ENCODE measurements at regions not wholly inside any gene's neighbourhood (a gene's known extent, or its start where the extent isn't known, plus 50 kb on each side); places are given as distances from the start of the nearest gene placed in this dataset.

- no peak for TF ChIP-seq POLR2AphosphoS5 (IDR thresholded peaks at IDR 0.05; ENCODE audit: insufficient read depth in 1 of 2, low read depth in 1 of 2)
- TF ChIP-seq POLR2A (IDR thresholded peaks at IDR 0.05) = no peak
- TF ChIP-seq, protein P1, sequence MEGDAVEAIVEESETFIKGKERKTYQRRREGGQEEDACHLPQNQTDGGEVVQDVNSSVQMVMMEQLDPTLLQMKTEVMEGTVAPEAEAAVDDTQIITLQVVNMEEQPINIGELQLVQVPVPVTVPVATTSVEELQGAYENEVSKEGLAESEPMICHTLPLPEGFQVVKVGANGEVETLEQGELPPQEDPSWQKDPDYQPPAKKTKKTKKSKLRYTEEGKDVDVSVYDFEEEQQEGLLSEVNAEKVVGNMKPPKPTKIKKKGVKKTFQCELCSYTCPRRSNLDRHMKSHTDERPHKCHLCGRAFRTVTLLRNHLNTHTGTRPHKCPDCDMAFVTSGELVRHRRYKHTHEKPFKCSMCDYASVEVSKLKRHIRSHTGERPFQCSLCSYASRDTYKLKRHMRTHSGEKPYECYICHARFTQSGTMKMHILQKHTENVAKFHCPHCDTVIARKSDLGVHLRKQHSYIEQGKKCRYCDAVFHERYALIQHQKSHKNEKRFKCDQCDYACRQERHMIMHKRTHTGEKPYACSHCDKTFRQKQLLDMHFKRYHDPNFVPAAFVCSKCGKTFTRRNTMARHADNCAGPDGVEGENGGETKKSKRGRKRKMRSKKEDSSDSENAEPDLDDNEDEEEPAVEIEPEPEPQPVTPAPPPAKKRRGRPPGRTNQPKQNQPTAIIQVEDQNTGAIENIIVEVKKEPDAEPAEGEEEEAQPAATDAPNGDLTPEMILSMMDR (IDR thresholded peaks at IDR 0.05) = no peak
- Histone ChIP-seq H3K4me1 (peaks cover 46% of the 10 kb centered on the region), H3K4me3 (no peak overlapping the region), H3K27ac (peak overlapping the region; percentile 60), H3K9me3 (no peaks in the 10 kb centered on the region), H3K36me3 (no peaks in the 10 kb centered on the region), H3K27me3 (no peaks in the 10 kb centered on the region)
- intact Hi-C loops (cut with DNase I) = no loop called here
- DNase-seq (ENCODE audit: extremely low spot score in 2 of 2) = no peak
Measured at GRCh38 chr7:36047091-36047658, 105.9 kb upstream of the EEPD1 start.

DNA sequence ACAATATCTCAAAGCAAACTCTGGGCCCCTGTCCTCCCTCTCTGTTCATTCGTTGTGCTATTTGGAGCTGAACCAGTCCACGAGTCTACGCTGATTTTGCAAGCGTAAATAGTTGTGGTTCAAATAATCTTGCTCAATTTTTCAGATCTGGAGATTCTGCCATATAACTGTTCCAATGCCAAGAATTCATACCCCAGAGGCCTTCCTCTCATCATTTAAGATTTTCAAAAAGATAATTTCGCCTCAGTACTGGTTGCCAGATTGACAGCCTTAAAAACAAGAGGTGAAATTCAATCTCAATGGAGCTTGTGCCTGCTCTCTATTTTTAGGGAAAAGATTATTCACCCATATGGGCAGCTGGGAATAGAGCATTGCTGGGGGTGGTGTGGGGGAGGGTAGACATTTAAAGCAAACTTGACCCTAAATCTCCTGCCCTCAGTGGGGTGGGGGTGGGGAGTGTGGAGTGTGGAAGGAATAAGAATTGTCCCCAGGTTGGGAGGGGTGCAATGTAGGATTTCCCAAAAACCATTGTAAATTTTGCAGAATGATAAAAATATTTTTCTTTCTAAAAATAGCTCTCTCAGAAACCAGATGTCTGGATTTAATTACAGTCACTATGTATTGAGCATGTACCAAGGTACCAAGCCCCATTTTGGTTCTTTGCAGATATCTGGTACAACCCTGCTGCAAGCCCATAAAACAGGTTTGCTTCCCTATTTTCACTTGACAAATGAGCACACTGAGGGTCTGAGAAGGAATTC lies 104.7 kb upstream of the EEPD1 start:
- peak overlapping the region; percentile 60 for H3K27ac ChIP-seq
- TF ChIP-seq POLR2A (IDR thresholded peaks at IDR 0.05) (no peak), POLR2AphosphoS5 (IDR thresholded peaks at IDR 0.05; ENCODE audit: insufficient read depth in 1 of 2, low read depth in 1 of 2) (peak in 1 of 2 donors; percentile 74)
- H3K36me3 ChIP-seq = no peaks in the 10 kb centered on the region
- intact Hi-C loops (cut with DNase I) = no loop called here
- no peak for DNase-seq (ENCODE audit: extremely low spot score in 2 of 2)
- H3K4me1 ChIP-seq = peaks cover 46% of the 10 kb centered on the region
- no peaks in the 10 kb centered on the region for H3K9me3 ChIP-seq
- no peaks in the 10 kb centered on the region for H3K27me3 ChIP-seq
- H3K4me3 ChIP-seq = no peak overlapping the region

DNA sequence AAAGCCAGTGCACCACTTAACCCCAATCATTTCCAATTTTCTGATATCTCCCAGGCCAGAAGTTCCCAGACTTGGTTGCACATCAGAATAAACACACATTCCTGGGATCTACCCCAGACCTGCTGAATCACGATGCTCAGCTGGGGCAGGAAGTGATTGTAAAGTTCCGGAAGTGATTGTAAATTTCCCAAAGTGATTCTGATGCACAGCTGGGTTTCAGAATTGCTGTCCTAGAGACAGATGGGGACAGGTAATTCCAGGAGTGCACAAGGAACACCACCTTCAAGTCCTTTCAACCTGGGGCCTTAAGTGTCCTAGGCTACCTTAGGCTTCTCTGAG lies 104.2 kb upstream of the EEPD1 start:
- Histone ChIP-seq H3K4me1 (peaks cover 46% of the 10 kb centered on the region), H3K4me3 (no peak overlapping the region), H3K27me3 (no peaks in the 10 kb centered on the region), H3K27ac (peak overlapping the region; percentile 60), H3K9me3 (no peaks in the 10 kb centered on the region), H3K36me3 (no peaks in the 10 kb centered on the region)
- intact Hi-C loops (cut with DNase I) = no loop called here
- TF ChIP-seq POLR2AphosphoS5 (IDR thresholded peaks at IDR 0.05; ENCODE audit: insufficient read depth in 1 of 2, low read depth in 1 of 2) = no peak
- TF ChIP-seq, protein P1 (IDR thresholded peaks at IDR 0.05) = no peak
- TF ChIP-seq POLR2A (IDR thresholded peaks at IDR 0.05) = no peak
- no peak for DNase-seq (ENCODE audit: extremely low spot score in 2 of 2)

DNA sequence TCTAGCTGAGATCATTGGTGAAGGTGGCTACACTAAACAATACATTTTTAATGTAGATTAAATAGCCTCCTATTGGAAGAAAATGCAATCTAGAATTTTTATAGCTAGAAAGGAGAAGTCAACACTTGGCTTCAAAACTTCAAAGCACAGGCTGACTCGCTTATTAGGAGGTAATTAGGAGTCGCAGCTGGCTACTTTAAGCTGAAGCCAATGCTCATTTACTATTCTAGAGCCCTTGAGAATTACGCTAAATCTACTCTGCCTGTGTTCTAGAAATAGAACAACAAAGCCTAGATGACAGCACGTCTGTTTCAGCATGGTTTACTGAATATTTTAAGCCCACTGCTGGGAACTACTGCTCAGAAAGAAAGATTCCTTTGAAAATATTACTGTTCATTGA lies 101.6 kb upstream of the EEPD1 start:
- TF ChIP-seq POLR2AphosphoS5 (IDR thresholded peaks at IDR 0.05; ENCODE audit: insufficient read depth in 1 of 2, low read depth in 1 of 2) (no peak), POLR2A (IDR thresholded peaks at IDR 0.05) (no peak)
- TF ChIP-seq, protein P1 (IDR thresholded peaks at IDR 0.05) = no peak
- Histone ChIP-seq H3K36me3 (no peaks in the 10 kb centered on the region), H3K4me1 (peaks cover 24% of the 10 kb centered on the region), H3K27me3 (no peaks in the 10 kb centered on the region), H3K27ac (no peak overlapping the region), H3K9me3 (no peaks in the 10 kb centered on the region), H3K4me3 (no peak overlapping the region)
- intact Hi-C loops (cut with DNase I) = no loop called here
- DNase-seq (ENCODE audit: extremely low spot score in 2 of 2) = no peak

DNA sequence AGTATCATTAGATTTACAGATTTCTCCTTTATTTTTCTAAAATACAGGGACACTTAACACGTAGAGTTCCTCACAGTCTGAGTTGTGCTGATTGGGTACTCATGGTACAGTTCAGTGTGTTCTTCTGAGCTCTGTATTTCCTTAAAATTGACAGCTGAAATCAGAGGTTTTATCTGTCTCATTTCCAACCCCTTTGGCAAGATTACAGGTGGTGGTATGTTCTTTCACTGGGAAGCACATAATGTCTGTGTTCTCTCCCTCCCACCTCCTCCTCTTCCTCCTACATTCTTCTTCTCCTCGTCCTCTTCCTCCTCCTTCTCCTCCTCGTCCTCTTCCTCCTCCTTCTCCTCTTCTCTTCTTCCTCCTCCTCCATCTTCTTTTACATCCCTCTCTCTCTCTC lies 99.5 kb upstream of the EEPD1 start:
- no peak overlapping the region for H3K27ac ChIP-seq
- TF ChIP-seq POLR2AphosphoS5 (IDR thresholded peaks at IDR 0.05; ENCODE audit: insufficient read depth in 1 of 2, low read depth in 1 of 2) (no peak), POLR2A (IDR thresholded peaks at IDR 0.05) (no peak)
- TF ChIP-seq, protein P1 (IDR thresholded peaks at IDR 0.05) = no peak
- no peaks in the 10 kb centered on the region for H3K36me3 ChIP-seq
- no peaks in the 10 kb centered on the region for H3K9me3 ChIP-seq
- intact Hi-C loops (cut with DNase I) = no loop called here
- H3K4me3 ChIP-seq = no peak overlapping the region
- peaks cover 8% of the 10 kb centered on the region for H3K4me1 ChIP-seq
- no peaks in the 10 kb centered on the region for H3K27me3 ChIP-seq
- no peak for DNase-seq (ENCODE audit: extremely low spot score in 2 of 2)
